ENCODE measurements at regions not wholly inside any gene's neighbourhood (a gene's known extent, or its start where the extent isn't known, plus 50 kb on each side); places are given as distances from the start of the nearest gene placed in this dataset.

DNA sequence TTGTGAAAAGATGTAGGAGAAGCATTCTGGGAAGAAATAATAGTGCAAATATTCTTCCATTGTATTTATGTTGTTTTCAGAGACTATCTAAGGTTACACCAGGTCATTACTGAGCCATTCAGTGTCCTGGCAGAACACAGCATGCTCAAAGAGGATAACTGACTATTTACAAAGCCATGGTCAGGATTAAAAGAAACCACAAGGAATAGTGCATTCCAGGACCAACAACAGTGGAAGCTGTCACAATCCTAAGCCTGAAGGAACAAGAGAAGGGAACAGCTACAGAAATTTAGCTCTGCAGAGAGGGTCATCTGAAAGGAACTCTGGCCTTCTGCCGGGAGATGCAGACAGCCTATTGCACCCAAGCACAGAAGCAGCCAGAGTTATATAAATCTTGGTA, 116.7 kb downstream of the DSC3 start:
- DNase-seq (ENCODE audit: low read depth in 1 of 2, low spot score in 2 of 2) (no peak), FAIRE-seq (no peak)
- no peaks in the 10 kb centered on the region for H3K36me3 ChIP-seq (ENCODE audit: control insufficient read depth in 2 of 4, insufficient read depth in 4 of 4, low read length in 3 of 4)
- H2BK5ac ChIP-seq (ENCODE audit: low read depth, low read length) = no peak overlapping the region
- H3K79me2 ChIP-seq (ENCODE audit: control insufficient read depth in 1 of 2, insufficient read depth in 2 of 2, low read length in 2 of 2) = no peaks in the 10 kb centered on the region
- H2BK15ac ChIP-seq (ENCODE audit: low read length) = no peak overlapping the region
- H3K27ac ChIP-seq (ENCODE audit: low read depth, low read length) = no peak overlapping the region
- no peaks in the 10 kb centered on the region; the same call in 1 of the 2 replicates for H3K23me2 ChIP-seq (ENCODE audit: low read depth, low read length)
- ChIA-PET POLR2A (ENCODE audit: partially characterized antibody) (no interaction called here), CTCF (ENCODE audit: partially characterized antibody) (interaction anchor here (1.5 kb wide), 1 partner anchor 549 kb away, joined by 5 read pairs; no protein-coding TSS in a partner anchor)
- H3K4me2 ChIP-seq (ENCODE audit: insufficient read depth in 1 of 2, low read depth in 2 of 2, low read length in 2 of 2) = no peak overlapping the region
- no peak for TF ChIP-seq TBP (IDR thresholded peaks at IDR 0.05; ENCODE audit: low read depth, low read length)
- TF ChIP-seq, protein P1, sequence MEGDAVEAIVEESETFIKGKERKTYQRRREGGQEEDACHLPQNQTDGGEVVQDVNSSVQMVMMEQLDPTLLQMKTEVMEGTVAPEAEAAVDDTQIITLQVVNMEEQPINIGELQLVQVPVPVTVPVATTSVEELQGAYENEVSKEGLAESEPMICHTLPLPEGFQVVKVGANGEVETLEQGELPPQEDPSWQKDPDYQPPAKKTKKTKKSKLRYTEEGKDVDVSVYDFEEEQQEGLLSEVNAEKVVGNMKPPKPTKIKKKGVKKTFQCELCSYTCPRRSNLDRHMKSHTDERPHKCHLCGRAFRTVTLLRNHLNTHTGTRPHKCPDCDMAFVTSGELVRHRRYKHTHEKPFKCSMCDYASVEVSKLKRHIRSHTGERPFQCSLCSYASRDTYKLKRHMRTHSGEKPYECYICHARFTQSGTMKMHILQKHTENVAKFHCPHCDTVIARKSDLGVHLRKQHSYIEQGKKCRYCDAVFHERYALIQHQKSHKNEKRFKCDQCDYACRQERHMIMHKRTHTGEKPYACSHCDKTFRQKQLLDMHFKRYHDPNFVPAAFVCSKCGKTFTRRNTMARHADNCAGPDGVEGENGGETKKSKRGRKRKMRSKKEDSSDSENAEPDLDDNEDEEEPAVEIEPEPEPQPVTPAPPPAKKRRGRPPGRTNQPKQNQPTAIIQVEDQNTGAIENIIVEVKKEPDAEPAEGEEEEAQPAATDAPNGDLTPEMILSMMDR (IDR thresholded peaks at IDR 0.05; ENCODE audit: control extremely low read depth in 1 of 3, insufficient read depth in 1 of 3, low read depth in 1 of 3, low read length in 3 of 3) = no peak
- TF ChIP-seq GABPA (IDR thresholded peaks at IDR 0.05; ENCODE audit: borderline replicate concordance, insufficient read depth, low read length) = no peak
- TF ChIP-seq KDM5A (IDR thresholded peaks at IDR 0.05; ENCODE audit: low read length) = no peak
- peak overlapping the region; percentile 59; the same call in 1 of the 2 replicates for H2AFZ ChIP-seq (ENCODE audit: low read length)
- H3K9ac ChIP-seq (replicated peaks in 1 of 4; ENCODE audit: extremely low read depth in 1 of 4, low read depth in 3 of 4, low read length in 3 of 4) = no peak overlapping the region
- no peak overlapping the region for H2AK5ac ChIP-seq (ENCODE audit: low read depth, low read length)
- 87% methylated on average over 1 of the region's 1 CpG; no CpG with 5 or more reads in 1 of the 2 experiments for WGBS, 2 experiments (ENCODE audit: extremely low coverage in 1 of 2, insufficient coverage in 1 of 2, insufficient read length in 1 of 2, insufficient replicate concordance in 2 of 2, low coverage in 1 of 2, low lambda C conversion rate in 2 of 2, missing lambda C conversion rate in 1 of 2)
- no peaks in the 10 kb centered on the region for H3K4me1 ChIP-seq (replicated peaks in 1 of 4; ENCODE audit: control insufficient read depth in 3 of 4, insufficient read depth in 4 of 4, low read length in 3 of 4)
- H3K27me3 ChIP-seq (replicated peaks in 1 of 4; ENCODE audit: control insufficient read depth in 3 of 4, extremely low read depth in 1 of 4, insufficient read depth in 3 of 4, low read length in 3 of 4) = no peaks in the 10 kb centered on the region
- no peak overlapping the region for H2BK20ac ChIP-seq (ENCODE audit: low read length)
- no peak overlapping the region for H4K91ac ChIP-seq (replicated peaks; ENCODE audit: insufficient read length, low read length)
- H3K14ac ChIP-seq (ENCODE audit: insufficient read length) = no peak overlapping the region
- H3K23ac ChIP-seq (ENCODE audit: insufficient read length) = no peak overlapping the region
- no peaks in the 10 kb centered on the region for H3K9me3 ChIP-seq (ENCODE audit: insufficient read depth in 2 of 2, low read depth in 1 of 2, low read length in 1 of 2)
- no peak overlapping the region for H2BK120ac ChIP-seq (replicated peaks; ENCODE audit: low read depth, low read length)
- H2BK12ac ChIP-seq (ENCODE audit: low read depth, low read length) = no peak overlapping the region
- no peak overlapping the region for H3K4me3 ChIP-seq (ENCODE audit: extremely low read depth in 1 of 4, insufficient read depth in 2 of 4, low read depth in 3 of 4, low read length in 4 of 4)
- no peak overlapping the region for H3K4ac ChIP-seq (replicated peaks; ENCODE audit: insufficient read length, low read depth, low read length)
- H4K8ac ChIP-seq (ENCODE audit: extremely low read depth, insufficient read depth, low read length) = no peak overlapping the region
- no peak overlapping the region for H3K56ac ChIP-seq (replicated peaks; ENCODE audit: insufficient read length, low read depth, low read length)
- H4K20me1 ChIP-seq (replicated peaks in 1 of 2; ENCODE audit: control insufficient read depth in 1 of 2, insufficient read depth in 2 of 2, low read length in 2 of 2) = no peaks in the 10 kb centered on the region
- H4K5ac ChIP-seq (ENCODE audit: insufficient read length, low read depth, low read length) = no peak overlapping the region
- H3K18ac ChIP-seq (ENCODE audit: extremely low read depth, low read length) = no peak overlapping the region
- H3K79me1 ChIP-seq (ENCODE audit: low read depth, low read length) = no peaks in the 10 kb centered on the region
